CD4-positive, alpha-beta T cell treated with Interleukin-15 for 4 hours (primary cell): ENCODE measurements at regions not wholly inside any gene's neighbourhood (a gene's known extent, or its start where the extent isn't known, plus 50 kb on each side); places are given as distances from the start of the nearest gene placed in this dataset.

Experiments used
- DNase-seq: peaks from one replicate; pipeline ENCODE4 v3.0.0-alpha.2; 2020; ENCODE audit warnings: low spot score

GRCh38 chr11:96607864-96608558 is 218.2 kb downstream of the JRKL start:
- DNase-seq = no peak

- no peak for DNase-seq
Measured at GRCh38 chr11:96614101-96614500, 224.3 kb downstream of the JRKL start.

DNA sequence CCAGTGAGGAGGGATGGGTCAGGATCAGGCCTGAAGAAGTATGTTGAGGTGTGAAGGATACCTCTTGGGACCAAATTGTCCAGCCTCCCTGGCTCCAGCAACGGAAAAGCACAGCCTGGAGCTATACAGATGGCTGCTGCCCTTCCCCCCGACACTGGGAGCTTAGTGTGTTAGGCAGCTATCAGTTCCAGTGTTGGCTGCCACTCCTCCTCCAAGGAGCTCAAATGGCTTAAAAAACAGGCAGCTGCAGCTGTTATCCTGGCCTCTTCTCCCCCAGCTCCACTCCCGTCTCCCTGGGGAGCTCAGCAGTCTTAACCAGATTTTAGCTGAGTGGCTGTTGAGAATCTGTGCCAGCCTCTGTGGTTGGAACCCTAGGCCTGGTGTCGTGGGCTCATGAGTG is 225.0 kb downstream of the JRKL start:
- DNase-seq = no peak

DNA sequence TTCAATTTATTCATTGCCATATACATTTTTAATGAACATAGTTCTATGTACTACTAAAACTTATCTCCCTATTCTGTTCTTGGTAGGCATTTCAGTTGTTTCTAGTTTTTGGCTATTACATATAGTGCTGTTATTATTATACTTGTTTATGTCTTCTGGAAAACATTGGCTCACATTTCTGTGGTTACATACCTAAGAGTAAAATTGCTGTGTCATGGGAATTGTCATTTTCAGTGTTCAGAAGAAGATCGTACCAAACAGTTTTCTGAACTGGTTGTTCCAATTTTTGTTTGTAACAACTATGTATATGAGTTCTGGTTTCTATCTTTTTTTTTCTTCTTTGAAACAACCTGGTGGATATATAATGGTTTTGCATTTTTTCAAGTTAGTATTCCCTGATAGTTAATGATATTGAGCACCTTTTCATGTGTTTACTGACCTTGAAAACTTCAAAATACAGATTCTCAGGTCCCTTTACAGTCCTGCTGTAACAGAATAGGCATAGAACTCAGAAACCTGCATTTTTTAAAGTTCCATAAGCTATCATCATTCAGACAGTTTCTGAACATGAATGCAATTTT is 230.7 kb downstream of the JRKL start:
- DNase-seq = no peak

DNA sequence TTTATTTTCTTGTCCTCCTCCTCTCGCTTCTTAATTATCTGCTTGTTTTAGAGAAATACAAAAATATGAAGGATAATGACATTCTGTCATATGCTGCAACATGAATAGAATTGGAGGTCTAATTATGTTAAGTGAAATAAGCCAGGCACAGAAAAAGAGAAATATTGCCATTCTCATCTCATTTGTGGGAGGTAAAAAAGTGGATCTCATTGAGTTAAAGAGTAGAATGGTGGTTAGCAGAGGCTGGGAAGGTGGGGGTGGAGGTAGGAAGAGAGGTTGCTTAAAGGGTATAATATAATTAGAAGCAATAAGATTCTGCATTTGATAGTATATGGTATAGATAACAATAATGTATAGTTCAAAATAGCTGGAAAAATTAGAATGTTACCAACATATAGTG is 231.3 kb downstream of the JRKL start:
- DNase-seq = no peak

DNA sequence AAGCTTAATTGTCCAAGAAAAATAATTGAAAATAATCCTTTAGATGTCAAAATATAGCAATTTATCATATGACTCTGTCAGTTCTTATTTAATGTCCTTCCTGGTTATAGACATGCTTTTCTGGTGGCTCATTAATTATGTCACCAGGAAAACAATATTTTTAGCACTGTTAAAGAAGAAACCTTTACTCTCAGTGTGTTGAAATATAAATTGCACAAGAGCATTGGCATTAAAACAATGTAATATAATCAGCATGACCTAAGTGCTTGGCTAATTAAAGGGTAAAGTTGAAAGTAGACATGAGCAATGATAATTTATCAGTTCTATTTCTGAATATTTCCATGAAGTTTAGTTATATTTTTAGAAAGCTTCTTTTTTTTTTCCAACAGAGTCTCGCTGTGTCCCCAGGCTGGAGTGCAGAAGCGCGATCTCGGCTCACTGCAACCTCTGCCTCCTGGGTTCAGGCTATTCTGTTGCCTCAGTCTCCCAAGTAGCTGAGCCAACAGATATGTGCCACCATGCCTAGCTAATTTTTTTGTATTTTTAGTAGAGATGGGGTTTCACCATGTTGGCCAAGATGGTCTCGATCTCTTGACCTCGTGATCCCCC is 232.3 kb downstream of the JRKL start:
- DNase-seq = no peak

DNA sequence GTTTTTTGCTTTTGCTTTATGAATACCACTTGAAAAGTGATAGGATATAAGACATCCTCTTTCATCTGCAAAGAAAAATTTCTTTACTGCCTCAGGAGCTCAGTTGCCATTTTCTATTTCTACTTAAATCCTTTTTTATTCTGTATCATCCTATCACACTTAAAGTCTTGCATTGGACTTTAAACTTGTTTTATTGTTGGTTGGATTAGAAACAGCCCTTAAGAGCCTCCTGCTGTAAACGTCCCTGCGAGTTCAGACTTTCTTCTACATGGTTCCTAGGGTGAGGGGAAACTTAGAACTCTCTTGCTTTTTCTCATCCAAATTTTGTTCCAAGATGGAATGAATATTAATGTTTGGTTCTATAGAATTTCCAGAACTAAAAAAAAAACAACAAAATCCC is 234.3 kb downstream of the JRKL start:
- no peak for DNase-seq

DNA sequence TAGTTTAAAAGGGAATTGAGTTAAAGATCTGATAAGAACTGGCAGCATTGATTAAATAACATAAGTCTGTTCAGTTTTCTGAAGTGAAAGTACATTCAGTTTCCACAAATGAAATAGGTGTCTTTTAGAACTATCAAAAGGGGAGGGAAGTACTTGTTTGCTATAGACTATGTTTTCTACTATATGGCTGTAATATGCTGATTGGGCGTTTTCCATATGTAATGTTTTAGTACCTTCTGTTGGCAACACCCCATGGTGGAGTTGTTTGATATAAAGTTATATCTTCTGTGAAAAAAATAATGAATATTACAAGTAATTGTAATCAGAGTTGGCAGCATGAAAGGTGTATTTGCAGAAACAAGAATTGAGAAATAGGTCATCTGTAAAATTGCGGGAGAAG is 237.6 kb downstream of the JRKL start:
- no peak for DNase-seq

DNA sequence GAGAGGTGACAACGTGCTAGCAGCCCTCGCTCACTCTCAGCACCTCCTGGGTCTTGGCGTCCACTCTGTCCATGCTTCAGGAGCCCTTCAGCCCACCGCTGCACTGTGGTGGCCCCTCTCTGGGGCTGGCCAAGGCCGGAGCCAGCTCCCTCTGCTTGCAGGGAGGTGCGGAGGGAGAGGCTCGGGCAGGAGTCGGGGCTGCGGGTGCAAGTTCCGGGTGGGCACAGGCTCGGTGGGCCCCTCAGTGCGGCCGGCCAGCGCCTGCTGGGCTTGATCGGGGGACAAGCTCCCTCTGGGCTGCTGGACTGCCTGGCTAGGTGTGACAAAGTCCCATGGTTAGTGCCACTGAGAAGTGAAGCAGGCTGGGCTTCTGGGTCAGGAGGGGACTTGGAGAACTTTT is 245.8 kb downstream of the JRKL start:
- no peak for DNase-seq

GRCh38 chr11:96641261-96641660 is 251.4 kb downstream of the JRKL start:
- DNase-seq = no peak

- DNase-seq = no peak
Measured at GRCh38 chr11:96642583-96642982, 252.8 kb downstream of the JRKL start.

DNA sequence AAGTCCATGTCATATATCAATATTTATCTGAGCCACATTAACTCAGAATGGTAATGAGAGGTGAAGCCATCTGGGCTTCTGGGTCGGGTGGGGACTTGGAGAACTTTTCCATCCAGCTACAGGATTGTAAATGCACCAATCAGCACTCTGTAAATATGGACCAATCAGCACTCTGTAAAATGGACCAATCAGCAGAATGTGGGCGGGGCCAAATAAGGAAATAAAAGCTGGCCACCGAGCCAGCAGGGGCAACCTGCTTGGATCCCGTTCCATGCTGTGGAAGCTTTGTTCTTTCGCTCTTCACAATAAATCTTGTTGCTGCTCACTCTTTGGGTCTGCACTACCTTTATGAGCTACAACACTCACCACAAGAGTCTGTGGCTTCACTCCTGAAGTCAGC is 253.4 kb downstream of the JRKL start:
- DNase-seq = no peak

DNA sequence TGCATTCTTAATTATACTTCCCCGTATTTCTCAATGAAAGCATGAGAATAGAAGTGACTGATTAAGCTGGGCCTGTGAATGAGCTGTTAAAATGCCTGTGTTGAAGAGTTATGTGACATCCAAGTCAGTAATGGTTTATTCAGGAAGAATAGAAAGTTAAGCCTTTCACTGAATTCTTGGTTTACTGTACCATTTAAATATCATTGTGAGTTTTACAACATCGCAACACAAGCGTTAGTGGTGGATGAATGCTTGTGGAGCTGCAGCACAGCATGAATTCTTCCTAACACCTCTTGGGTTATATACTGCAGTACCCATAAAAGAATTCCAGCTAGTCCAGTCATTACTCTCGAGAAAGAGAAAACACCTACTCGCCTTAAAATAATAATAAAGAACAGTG is 257.8 kb downstream of the JRKL start:
- DNase-seq = no peak

- DNase-seq = no peak
Measured at GRCh38 chr11:96648991-96649390, 259.2 kb downstream of the JRKL start.

- no peak for DNase-seq
Measured at GRCh38 chr11:96652516-96652915, 262.7 kb downstream of the JRKL start.

- DNase-seq = no peak
Measured at GRCh38 chr11:96655474-96655873, 265.7 kb downstream of the JRKL start.

DNA sequence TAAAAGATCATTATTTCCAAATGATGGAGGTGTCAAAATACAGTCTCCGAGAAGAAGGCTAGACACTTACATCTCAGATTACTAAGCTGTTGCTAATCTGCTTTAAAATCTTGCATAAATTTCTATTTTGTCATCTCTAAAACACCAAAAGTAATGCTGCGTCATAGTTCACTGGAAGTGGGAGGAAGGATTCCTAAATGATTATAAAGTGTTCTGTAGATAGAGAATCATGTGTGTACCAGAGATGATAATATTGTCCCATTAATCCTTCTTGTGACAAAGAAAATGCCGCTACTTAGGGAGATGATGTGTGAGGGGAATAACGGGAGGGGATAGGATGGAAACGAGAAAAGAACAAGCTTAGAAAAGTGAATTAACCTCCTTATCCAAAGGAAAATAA is 268.6 kb downstream of the JRKL start:
- DNase-seq = no peak

DNA sequence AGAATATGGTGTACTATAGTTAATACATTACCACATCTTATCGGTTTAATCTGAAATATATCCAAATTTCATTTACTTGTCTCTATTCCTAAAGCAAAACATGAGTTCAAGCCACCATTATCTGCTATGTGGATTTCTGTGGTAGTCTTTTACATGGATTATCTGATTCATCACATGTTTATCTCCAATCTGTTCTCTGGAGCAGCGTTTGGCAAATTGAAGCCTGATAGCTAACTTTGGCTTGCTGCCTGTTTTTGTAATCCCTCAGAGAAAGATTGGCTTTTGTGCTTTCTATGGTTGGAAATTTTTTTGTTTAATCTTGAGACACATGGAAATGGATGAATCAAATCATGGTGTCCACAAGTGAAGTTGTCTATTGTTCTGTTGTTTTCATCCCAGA is 274.3 kb downstream of the JRKL start:
- DNase-seq = no peak

GRCh38 chr11:96680211-96681018 is 290.6 kb downstream of the JRKL start:
- DNase-seq = no peak

- DNase-seq = no peak
Measured at GRCh38 chr11:96681019-96681716, 291.4 kb downstream of the JRKL start.

DNA sequence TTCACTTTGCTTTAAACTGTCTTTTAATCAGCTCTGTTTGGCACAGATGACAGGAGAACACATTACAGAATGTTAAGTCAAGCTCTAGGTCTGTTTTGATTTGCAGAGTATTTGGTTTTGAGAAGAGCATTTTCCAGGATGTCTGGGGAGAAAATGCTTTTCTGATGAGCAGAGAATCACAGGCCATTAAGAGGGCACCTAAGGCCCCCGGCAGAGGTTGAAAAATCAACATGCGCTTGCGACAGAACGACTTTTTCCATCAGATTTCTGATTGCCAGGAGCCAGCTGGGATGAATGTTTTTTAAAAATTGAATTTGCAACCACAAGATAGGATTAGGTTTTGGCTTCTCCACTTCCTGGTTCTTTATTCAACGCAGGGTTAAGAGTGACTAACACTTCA is 304.5 kb downstream of the JRKL start:
- no peak for DNase-seq

- no peak for DNase-seq
Measured at GRCh38 chr11:96696731-96697130, 306.9 kb downstream of the JRKL start.
